GM12891 (cell line): ENCODE measurements at regions not wholly inside any gene's neighbourhood (a gene's known extent, or its start where the extent isn't known, plus 50 kb on each side); places are given as distances from the start of the nearest gene placed in this dataset.

Source experiments
- POLR2A ChIP-seq: IDR thresholded peaks from 2 replicates; pipeline ENCODE4 v1.6.1; 2011; ENCODE audit warnings: low read depth, low read length, control low read depth
- POLR2AphosphoS5 ChIP-seq: IDR thresholded peaks from 2 replicates; pipeline ENCODE4 v1.6.1; 2011; ENCODE audit warnings: low read depth, low read length, control low read depth

DNA sequence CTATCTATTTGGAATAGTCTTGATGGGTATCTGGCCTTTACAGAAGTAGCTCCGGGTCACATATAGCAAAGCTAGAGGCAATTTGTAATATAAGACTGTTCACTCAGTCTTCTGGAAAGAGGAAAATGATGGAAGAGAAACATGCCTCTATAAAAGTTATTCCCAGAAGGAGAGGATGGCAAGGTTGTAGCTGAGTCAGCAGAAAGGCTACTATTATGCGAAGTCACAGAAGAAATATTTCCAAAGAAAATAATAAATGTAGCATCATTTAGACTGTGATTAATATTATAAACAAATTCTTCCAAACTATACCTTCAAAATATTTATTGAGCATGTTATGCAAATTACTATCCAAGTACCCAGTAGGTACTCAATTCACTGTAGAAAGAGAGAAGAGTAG is 1027.7 kb upstream of the TMEFF2 start:
- no peak for TF ChIP-seq POLR2A
- no peak for TF ChIP-seq POLR2AphosphoS5
